Parathyroid adenoma (tissue), 2 donors: ENCODE measurements at regions not wholly inside any gene's neighbourhood (a gene's known extent, or its start where the extent isn't known, plus 50 kb on each side); places are given as distances from the start of the nearest gene placed in this dataset.

Experiments used
- H2AFZ ChIP-seq: fragments of 300-600 bp; sonication (generic); one replicate; pipeline ENCODE4 v1.7.0; 2017; ENCODE audit warnings: antibody characterized with exemption, mild to moderate bottlenecking
- H3K27ac ChIP-seq: fragments of 300-600 bp; sonication (generic); one replicate; pipeline ENCODE4 v1.7.0; 2017
- H3K27me3 ChIP-seq: fragments of 300-600 bp; sonication (generic); one replicate; pipeline ENCODE4 v1.7.0; 2017; ENCODE audit warnings: low read length; ENCODE audit not compliant: control insufficient read depth, insufficient read depth
- H3K36me3 ChIP-seq: fragments of 300-600 bp; sonication (generic); one replicate; pipeline ENCODE4 v1.7.0; 2017; ENCODE audit warnings: low read length; ENCODE audit not compliant: control insufficient read depth, insufficient read depth
- H3K4me1 ChIP-seq: fragments of 300-600 bp; sonication (generic); one replicate; pipeline ENCODE4 v1.7.0; 2017; ENCODE audit warnings: control low read depth
- H3K4me2 ChIP-seq: fragments of 300-600 bp; sonication (generic); one replicate; pipeline ENCODE4 v1.7.0; 2017; ENCODE audit warnings: low read length
- H3K4me3 ChIP-seq: fragments of 300-600 bp; sonication (generic); one replicate; pipeline ENCODE4 v1.7.0; 2017; ENCODE audit warnings: low read depth, low read length
- H3K79me2 ChIP-seq: fragments of 300-600 bp; sonication (generic); one replicate; pipeline ENCODE4 v1.7.0; 2017; ENCODE audit warnings: control low read depth
- H3K9ac ChIP-seq: fragments of 300-600 bp; sonication (generic); one replicate; pipeline ENCODE4 v1.7.0; 2017; ENCODE audit warnings: mild to moderate bottlenecking
- H3K9me3 ChIP-seq: fragments of 300-600 bp; sonication (generic); one replicate; pipeline ENCODE4 v1.7.0; 2017; ENCODE audit warnings: low read length; ENCODE audit not compliant: control insufficient read depth
- TF ChIP-seq, protein P1 (sequence below): fragments of 300-600 bp; sonication (generic); IDR thresholded peaks from one replicate; pipeline ENCODE4 v1.7.0; 2017; ENCODE audit warnings: antibody characterized with exemption, mild to moderate bottlenecking
- donor health status: primary hyperparathyroidism.

DNA sequence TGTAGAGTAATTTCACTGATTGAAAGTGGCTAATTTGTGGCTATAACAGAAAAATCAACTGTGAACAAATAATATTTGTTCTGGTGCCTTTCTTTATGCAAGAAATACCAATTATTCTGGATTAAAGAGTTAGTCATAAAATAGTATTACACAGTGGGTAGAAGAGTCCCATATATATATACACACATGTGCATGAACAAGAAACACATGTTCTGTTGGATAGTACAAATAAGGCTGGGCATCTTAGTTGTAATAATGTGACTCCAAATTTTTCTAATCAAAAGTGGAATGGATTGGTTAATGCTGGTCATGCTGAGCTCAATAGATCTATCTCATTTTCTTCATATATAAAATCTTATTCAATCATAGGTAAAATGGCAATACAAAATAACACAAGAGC is 179.4 kb downstream of the OGFRL1 start:
- H3K27ac ChIP-seq = no peak overlapping the region
- no peak overlapping the region for H3K9ac ChIP-seq
- no peak overlapping the region for H3K4me2 ChIP-seq
- H3K79me2 ChIP-seq = no peaks in the 10 kb centered on the region
- H2AFZ ChIP-seq = no peak overlapping the region
- H3K9me3 ChIP-seq = no peaks in the 10 kb centered on the region
- peaks cover 6% of the 10 kb centered on the region for H3K4me1 ChIP-seq
- TF ChIP-seq, protein P1, sequence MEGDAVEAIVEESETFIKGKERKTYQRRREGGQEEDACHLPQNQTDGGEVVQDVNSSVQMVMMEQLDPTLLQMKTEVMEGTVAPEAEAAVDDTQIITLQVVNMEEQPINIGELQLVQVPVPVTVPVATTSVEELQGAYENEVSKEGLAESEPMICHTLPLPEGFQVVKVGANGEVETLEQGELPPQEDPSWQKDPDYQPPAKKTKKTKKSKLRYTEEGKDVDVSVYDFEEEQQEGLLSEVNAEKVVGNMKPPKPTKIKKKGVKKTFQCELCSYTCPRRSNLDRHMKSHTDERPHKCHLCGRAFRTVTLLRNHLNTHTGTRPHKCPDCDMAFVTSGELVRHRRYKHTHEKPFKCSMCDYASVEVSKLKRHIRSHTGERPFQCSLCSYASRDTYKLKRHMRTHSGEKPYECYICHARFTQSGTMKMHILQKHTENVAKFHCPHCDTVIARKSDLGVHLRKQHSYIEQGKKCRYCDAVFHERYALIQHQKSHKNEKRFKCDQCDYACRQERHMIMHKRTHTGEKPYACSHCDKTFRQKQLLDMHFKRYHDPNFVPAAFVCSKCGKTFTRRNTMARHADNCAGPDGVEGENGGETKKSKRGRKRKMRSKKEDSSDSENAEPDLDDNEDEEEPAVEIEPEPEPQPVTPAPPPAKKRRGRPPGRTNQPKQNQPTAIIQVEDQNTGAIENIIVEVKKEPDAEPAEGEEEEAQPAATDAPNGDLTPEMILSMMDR = no peak
- H3K27me3 ChIP-seq = no peaks in the 10 kb centered on the region
- H3K36me3 ChIP-seq = no peaks in the 10 kb centered on the region
- no peak overlapping the region for H3K4me3 ChIP-seq

DNA sequence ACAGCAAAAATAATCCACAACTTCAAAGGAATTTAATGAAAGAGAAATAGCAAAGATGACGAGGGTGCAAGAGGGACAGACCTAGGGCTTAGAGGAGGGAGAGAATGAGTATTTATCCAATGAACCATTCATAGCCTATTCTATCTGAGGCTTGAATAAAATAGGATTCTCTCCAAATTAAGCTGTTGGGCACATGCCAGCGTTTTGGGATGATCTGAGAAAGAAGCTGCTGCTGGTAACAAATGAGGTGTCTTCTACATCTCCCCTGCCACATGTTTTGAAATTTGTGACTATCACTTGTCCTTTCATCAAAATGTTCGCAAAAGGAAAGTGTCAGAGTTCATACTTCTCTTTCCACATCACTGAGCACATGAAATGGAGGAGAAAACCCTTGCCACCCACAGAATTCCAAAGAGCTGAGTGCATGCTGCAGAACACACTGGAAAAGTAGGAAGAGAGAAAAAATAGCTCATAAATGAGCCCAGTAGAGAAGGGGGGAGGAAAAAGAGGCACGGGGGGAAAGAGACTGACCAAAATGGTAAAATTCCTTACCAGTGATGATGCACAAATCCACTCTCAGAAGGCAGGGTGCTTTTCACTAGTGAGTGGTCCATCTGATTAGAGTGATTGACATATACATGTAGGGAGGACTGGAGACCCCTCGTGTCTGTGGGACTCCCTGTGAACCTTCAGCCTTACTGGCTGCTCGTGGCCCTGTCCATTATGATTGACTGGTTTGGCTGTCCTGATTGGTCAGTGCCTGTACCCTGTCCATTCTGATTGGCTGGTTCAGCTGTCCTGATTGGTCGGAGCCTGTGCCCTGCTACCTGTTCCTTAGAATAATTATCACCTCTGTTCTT is 180.5 kb downstream of the OGFRL1 start:
- H3K4me3 ChIP-seq = no peak overlapping the region
- H3K9me3 ChIP-seq = no peaks in the 10 kb centered on the region
- no peak overlapping the region for H3K4me2 ChIP-seq
- TF ChIP-seq, protein P1 = no peak
- peak overlapping the region; percentile 40 for H2AFZ ChIP-seq
- no peaks in the 10 kb centered on the region for H3K27me3 ChIP-seq
- no peak overlapping the region for H3K27ac ChIP-seq
- H3K79me2 ChIP-seq = no peaks in the 10 kb centered on the region
- no peak overlapping the region for H3K9ac ChIP-seq
- H3K36me3 ChIP-seq = no peaks in the 10 kb centered on the region
- peaks cover 6% of the 10 kb centered on the region for H3K4me1 ChIP-seq

DNA sequence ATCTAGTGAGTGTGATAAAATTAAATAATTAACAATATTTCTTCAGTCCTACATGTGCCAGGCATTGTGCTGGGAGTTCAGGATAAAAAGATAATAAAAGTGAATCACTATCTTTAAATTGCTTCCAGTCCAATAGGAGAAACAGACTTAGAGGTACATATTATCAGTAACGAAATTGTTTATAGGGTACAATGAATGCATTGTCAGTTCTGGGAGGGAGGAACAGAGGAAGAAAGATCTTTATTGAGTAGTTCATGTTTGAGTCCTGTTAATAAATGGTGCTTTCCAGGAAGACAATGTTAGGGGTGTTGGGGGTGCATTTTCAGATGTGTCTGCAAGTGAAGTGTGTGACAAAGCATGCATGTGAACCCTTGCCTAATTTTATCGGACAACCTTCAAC is 183.1 kb downstream of the OGFRL1 start:
- H3K36me3 ChIP-seq = no peaks in the 10 kb centered on the region
- no peaks in the 10 kb centered on the region for H3K79me2 ChIP-seq
- H3K27ac ChIP-seq = no peak overlapping the region
- no peak overlapping the region for H3K9ac ChIP-seq
- TF ChIP-seq, protein P1 = no peak
- no peak overlapping the region for H3K4me2 ChIP-seq
- H3K4me1 ChIP-seq = peaks cover 6% of the 10 kb centered on the region
- H3K27me3 ChIP-seq = no peaks in the 10 kb centered on the region
- no peak overlapping the region for H3K4me3 ChIP-seq
- H3K9me3 ChIP-seq = no peaks in the 10 kb centered on the region
- H2AFZ ChIP-seq = no peak overlapping the region

DNA sequence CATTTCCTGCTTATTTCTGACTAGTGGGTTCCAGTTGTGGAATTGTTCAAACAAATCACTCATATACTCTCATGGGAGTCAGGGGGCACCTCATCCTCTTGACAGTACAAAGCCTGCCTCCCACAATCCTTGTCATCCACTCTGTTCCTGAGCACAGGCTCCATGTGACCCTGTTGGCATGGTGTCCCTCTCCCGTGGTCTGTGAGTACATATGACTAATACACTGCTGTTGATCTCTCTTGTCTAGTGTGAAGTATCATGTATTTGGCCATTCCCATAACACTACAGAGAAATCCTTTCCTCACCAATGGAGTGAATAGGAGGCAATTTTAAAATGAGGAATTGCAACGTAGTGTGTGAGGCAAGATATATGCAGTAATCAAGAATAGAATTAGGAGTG is 185.3 kb downstream of the OGFRL1 start:
- H3K9me3 ChIP-seq = no peaks in the 10 kb centered on the region
- no peak overlapping the region for H3K9ac ChIP-seq
- H3K4me1 ChIP-seq = peaks cover 4% of the 10 kb centered on the region
- H3K36me3 ChIP-seq = no peaks in the 10 kb centered on the region
- H3K79me2 ChIP-seq = no peaks in the 10 kb centered on the region
- no peak overlapping the region for H3K27ac ChIP-seq
- H3K4me2 ChIP-seq = no peak overlapping the region
- H3K27me3 ChIP-seq = no peaks in the 10 kb centered on the region
- TF ChIP-seq, protein P1 = no peak
- no peak overlapping the region for H3K4me3 ChIP-seq
- no peak overlapping the region for H2AFZ ChIP-seq

DNA sequence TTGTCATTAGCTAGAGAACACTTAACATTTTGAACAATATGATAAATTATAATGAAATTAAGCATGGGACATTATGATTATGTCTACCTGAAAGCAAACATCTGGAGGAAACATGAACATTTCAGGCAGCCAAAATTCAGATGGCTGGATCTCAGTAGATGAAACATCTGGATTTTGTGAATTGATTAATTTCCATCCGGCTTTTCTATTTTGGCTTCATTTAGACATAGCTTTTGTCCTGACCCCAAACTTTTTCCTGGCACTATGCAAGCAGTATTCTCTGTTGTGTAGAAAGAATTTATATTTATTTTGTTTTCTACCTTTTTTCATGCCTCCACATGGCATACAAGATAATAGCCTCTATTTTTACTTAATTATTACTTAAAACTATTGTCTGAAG is 186.3 kb downstream of the OGFRL1 start:
- no peak overlapping the region for H3K4me3 ChIP-seq
- no peak overlapping the region for H3K9ac ChIP-seq
- no peaks in the 10 kb centered on the region for H3K4me1 ChIP-seq
- TF ChIP-seq, protein P1 = no peak
- H2AFZ ChIP-seq = no peak overlapping the region
- no peaks in the 10 kb centered on the region for H3K27me3 ChIP-seq
- H3K27ac ChIP-seq = no peak overlapping the region
- H3K79me2 ChIP-seq = no peaks in the 10 kb centered on the region
- H3K9me3 ChIP-seq = no peaks in the 10 kb centered on the region
- H3K36me3 ChIP-seq = no peaks in the 10 kb centered on the region
- H3K4me2 ChIP-seq = no peak overlapping the region
